ENCODE measurements at regions not wholly inside any gene's neighbourhood (a gene's known extent, or its start where the extent isn't known, plus 50 kb on each side); places are given as distances from the start of the nearest gene placed in this dataset.
"Not testable (repeated sequence)": the region's sequence is repeated elsewhere in the genome, so short reads cannot be mapped to it uniquely, and the experiment has no call there.

- no peak for DNase-seq (ENCODE audit: low spot score)
Observed at GRCh38 chr10:34957531-34957930, 132.6 kb downstream of the CUL2 start.

DNA sequence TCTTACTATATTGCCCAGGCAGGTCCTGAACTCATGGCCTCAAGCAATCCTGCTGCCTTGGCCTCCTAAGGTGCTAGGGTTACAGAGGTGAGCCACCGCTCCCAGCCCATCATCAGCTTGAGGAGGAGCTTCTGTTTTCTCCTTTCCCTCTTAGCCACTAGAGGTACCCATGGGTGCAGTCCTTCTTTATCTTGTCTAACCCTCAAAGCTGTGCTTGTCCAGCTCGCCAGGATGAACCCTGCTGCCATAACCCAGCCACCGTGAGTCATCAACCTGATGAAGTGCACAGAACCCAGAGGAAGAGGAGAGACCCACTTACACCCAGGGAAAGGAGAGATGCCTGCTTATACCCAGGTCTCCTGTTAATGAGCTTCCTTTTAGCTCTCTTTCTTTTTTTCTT lies 133.4 kb downstream of the CUL2 start:
- no peak for DNase-seq (ENCODE audit: low spot score)

- DNase-seq (ENCODE audit: low spot score): no peak
Observed at GRCh38 chr10:34955391-34955790, 134.8 kb downstream of the CUL2 start.

DNA sequence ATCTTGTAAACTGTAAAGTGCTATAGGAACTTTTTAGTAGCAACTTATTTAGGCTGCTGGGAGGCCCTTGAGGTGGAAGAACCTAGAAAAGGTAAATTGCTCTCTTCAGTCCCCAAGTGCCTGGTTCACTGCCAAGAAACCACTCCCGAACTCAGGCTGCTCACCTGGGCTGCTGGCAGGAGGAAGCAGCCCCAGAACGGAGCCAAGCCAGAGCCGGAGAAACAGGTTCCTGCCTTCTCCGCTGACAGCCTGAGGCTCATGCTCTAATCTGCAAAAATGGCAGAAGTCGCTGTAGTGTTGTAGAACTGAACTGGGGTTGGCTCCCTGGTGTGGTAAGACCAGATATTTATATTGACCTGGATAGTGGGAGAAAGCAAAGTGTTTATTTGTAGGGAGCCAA lies 136.0 kb downstream of the CUL2 start:
- no peak for DNase-seq (ENCODE audit: low spot score)

GRCh38 chr10:34951263-34951887 lies 136.3 kb upstream of the PARD3 start:
- DNase-seq (ENCODE audit: low spot score): not testable (repeated sequence)

DNA sequence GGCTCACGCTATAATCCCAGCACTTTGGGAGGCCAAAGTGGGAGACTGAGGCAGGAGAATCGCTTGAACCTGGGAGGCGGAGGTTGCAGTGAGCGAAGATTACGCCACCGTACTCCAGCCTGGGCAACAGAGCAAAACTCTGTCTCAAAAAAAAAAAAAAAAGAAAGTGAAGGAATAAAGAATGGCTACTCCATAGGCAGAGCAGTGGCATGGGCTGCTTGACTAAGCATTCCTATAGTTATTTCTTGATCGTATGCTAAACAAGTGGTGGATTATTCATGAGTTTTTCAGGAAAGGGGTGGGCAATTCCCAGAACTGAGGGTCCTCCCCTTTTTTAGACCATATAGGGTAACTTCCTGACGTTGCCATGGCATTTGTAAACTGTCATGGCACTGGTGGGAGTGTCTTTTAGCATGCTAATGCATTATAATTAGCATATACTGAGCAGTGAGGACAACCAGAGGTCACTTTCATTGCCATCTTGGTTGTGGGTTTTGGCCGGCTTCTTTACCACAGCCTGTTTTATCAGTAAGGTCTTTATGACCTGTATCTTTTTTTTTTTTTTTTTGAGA lies 130.9 kb upstream of the PARD3 start:
- not testable (repeated sequence) for DNase-seq (ENCODE audit: low spot score)

GRCh38 chr10:34941471-34942357 lies 126.6 kb upstream of the PARD3 start:
- no peak for DNase-seq (ENCODE audit: low spot score)

- DNase-seq (ENCODE audit: low spot score): no peak
Observed at GRCh38 chr10:34940436-34940835, 125.3 kb upstream of the PARD3 start.

DNA sequence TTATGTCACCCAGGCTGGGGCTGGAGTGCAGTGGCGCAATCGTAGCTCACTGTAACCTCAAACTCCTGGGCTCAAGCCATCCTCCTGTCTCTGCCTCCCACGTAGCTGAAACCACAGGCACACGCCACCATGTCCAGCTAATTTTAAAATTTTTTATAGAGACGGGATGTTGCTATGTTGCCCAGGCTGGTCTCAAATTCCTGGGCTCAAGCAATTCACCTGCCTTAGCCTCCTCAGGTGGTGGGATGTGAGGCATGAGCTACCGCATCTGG lies 123.2 kb upstream of the PARD3 start:
- DNase-seq (ENCODE audit: low spot score): no peak

DNA sequence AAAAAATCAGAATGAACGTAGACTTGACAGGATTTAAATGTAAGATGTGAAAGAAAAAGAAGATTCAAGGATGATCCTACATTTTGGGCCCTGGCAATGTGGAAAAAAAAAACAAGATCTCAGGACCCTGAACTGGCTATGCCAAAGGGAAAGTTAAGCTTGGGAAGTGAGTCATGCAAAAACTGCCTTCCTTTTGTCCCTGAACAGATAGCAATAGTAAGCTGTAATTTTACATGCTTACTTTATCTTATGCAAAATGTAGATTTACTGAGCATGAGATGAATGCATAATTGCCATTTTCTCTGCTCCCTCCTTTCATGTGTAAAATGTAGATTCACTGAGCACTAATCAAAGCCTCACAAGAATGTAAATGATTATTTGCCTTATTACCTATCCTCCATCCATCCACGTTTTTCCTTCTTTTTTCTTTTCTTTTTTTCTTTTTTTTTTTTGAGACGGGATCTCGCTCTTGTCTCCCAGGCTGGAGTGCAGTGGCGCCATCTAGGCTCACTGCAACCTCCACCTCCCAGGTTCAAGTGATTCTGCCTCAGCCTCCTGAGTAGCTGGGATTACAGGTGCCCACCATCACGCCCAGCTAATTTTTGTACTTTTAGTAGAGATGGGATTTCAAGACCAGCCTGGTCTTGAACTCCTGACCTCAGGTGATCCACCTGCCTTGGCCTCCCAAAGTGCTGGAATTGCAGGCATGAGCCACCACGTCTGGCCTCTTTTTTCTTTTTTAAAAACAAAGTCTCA lies 122.7 kb upstream of the PARD3 start:
- DNase-seq (ENCODE audit: low spot score): not testable (repeated sequence)

- DNase-seq (ENCODE audit: low spot score): no peak
Observed at GRCh38 chr10:34936061-34936460, 121.0 kb upstream of the PARD3 start.

- peak; percentile 15 for DNase-seq (ENCODE audit: low spot score)
Observed at GRCh38 chr10:34933676-34934075, 118.6 kb upstream of the PARD3 start.

- no peak for DNase-seq (ENCODE audit: low spot score)
Observed at GRCh38 chr10:34932235-34932634, 117.1 kb upstream of the PARD3 start.

DNA sequence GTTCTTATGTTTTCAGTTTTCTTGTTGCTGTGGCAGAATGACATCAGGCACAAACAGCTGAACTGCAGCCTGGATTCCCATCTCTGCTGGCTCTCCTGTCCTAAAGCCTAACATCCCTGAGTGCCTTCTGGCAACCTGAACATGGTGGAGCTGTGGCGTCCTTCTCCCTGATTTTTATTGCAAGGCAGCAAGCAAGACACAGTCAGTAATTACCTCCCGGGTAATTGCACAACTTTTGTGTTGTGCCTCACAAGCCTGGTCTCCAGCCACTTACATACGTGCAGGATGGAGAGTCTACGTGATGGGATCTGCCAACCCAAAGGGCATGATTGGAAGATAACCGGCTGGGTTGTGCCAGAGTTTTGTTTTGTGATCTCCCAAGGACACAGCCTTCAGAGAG lies 116.1 kb upstream of the PARD3 start:
- no peak for DNase-seq (ENCODE audit: low spot score)

DNA sequence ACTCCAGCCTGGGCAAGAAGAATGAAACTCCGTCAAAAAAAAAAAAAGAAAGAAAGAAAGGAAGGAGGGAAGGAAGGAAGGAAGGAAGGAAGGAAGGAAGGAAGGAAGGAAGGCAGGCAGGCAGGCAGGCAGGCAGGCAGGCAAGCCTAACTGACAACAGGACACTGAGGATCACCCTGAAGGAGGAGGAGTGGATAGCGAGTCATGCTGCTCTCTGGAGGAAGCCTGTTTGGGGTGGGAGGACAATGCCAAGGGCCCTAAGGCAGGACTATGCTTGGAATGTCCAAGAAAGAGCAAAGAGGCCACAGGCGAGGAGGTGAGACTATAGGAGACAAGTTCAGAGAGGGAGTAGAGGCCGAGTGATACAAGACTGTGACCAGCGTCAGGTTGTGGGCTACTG lies 107.0 kb upstream of the PARD3 start:
- DNase-seq (ENCODE audit: low spot score): no peak

DNA sequence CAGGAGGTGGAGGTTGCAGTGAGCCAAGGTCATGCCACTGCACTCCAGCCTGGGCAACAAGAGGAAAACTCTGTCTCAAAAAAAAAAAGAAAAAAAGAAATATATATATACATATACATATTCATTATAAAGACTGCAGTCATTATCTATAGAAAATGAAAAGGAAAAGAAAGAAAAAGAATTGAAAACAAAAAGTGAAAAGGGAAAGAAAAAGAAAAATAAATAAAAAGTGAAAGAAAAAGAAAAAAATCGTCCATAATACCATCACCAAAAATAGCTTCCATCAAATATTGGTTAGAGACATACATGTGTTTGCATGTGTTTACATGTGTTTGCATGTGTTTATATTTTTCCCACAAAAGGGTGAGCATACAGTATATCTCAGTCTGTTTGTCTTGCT lies 105.5 kb upstream of the PARD3 start:
- no peak for DNase-seq (ENCODE audit: low spot score)

DNA sequence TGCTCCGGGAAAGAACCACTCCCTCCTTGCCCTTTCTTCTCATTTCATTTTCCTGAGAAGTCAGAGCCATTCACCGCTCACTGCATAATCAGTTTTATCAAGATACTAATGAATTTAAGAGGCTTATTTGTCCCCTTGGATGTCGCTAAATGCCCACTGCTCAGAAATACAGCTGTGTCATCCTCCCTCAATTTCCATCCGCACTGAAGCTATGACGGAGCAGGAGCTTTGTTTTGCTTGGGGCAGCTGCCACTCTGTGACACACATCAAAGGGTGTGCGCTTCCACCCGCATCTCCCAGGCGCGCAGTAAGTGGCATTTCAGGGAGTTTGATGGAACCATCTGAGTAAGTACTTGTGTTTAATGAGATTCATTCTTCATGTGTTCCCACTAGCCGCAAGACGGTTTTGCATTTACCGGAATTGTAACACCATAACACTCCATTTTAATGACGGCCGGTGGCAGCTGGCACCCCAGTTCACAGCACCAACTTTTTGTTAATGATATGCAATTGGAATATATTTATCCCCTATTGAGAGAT lies 103.8 kb upstream of the PARD3 start:
- no peak for DNase-seq (ENCODE audit: low spot score)

GRCh38 chr10:34918060-34918775 lies 103.1 kb upstream of the PARD3 start:
- DNase-seq (ENCODE audit: low spot score): no peak

DNA sequence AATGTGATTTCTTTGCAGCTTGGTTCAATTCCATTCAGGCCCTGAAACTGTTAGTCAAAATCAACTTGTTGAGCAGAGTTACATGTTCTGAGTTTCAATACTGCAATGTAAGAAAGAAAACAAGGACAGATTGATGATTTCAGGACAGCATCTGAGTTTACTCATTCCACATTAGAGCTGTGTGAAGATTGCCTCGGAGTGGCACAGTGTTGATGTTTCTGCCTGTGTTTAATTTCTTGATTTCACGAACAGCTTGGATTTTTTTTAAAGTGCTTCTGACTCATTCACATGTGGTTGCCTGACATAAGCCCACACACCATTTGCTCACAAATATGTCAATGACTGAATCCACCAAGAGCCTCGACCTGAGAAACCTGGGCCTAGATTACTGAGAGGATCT lies 101.2 kb upstream of the PARD3 start:
- DNase-seq (ENCODE audit: low spot score): no peak

DNA sequence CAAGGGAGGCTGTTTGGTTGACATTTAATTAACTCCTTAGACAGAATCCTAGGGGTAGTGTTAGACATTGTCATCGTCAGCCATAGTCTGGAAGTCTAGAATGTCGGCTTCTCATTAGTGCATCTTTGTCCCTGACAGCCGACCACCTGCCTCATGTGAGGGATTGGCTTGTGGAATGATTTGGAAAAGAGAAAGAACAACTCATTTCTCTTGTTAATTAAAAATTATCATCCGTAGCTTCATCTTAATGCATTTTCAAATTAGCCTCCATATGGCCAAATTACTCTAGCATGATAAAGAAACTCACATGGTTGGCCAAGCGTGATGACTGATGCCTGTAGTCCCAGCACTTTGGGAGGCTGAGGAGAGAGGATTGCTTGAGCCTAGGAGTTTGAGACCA lies 97.7 kb upstream of the PARD3 start:
- DNase-seq (ENCODE audit: low spot score): no peak

DNA sequence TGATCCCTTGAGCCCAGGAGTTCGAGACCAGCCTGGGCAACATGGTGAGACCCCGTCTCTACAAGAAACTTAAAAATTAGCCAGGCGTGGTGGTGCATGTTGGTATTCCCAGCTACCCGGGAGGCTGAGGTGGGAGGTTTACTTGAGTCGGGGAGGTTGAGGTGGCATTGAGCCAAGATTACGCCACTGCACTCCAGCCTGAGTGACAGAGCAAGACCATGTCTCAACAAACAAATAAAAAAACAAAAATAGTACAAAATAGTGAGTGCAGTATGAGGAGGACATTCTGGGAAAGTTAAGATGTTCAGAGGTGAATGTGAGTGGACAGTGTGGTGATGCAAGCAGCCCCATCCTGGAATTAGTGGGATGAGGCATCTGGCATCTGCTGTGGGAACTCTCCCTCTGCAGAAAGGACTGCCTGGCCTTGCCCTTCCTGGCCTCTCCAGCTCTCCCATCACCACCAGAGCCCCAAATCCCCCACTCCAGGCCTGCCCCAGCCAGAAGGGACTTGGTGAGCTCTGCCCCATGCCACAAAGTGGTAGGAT lies 96.6 kb upstream of the PARD3 start:
- no peak for DNase-seq (ENCODE audit: low spot score)

GRCh38 chr10:34908481-34908880 lies 93.4 kb upstream of the PARD3 start:
- no peak for DNase-seq (ENCODE audit: low spot score)

Data from pons (tissue), 1 donor.